ENCODE measurements at regions not wholly inside any gene's neighbourhood (a gene's known extent, or its start where the extent isn't known, plus 50 kb on each side); places are given as distances from the start of the nearest gene placed in this dataset.

DNA sequence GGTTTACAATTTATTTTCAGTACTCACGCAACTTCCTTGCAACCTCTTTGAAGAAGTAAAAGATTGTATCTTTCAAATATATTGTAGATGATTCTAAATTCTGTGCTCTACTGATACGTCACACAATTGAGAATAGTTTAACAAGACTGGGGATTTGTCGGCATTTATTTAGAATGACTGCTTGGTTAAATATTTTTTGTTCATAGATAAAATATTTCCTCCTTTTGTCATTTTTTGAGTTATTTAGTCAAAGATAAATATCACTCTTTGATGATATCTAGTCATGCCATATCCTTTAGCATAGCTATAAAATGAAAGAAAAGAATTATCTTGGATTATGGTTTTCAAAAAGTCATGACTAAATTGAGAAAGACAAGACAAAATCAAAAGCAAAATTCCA, 2747.8 kb downstream of the PCDH9 start:
- intact Hi-C loops (cut with micrococcal nuclease), result no loop called here

DNA sequence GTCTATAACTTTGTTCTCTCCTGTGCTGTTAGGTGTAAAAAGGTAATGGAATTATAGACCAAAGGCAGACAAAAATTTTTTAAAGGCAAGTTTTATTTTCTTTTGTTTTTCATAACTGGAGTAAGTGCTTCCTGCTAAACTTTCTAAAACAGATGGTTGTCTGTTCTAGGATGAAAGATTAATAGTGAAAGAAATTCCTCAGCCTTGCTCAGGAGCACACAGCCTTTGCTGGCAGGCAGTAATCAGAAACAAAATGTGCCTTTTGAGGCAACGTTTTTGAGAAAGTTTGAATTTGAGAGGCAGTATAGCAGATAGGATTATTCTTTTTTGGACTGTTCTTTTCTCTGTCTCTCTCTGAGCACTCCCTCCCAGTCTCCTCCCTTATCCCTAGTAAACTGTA, 2749.5 kb downstream of the PCDH9 start:
- ATAC-seq (no peak), DNase-seq (ENCODE audit: low read depth, low spot score) (no peak)
- no peak overlapping the region for H3K9ac ChIP-seq (ENCODE audit: low read length)
- no peak overlapping the region for H3K27ac ChIP-seq (ENCODE audit: low read depth, low read length)
- intact Hi-C loops (cut with micrococcal nuclease), result no loop called here
- no TSS peak for BruUV-seq (replicated peaks)
- H3K4me2 ChIP-seq (ENCODE audit: low read length), result no peak overlapping the region
- no peaks in the 10 kb centered on the region for H3K27me3 ChIP-seq (ENCODE audit: insufficient read depth, low read length)
- ChIA-PET RAD21 (ENCODE audit: low non-redundant PET in 1 of 2, low total read pairs in 2 of 2, uncharacterized antibody in 2 of 2, unreplicated experiment in 2 of 2) (no interaction called here), POLR2A (no interaction called here), CTCF (no interaction called here)
- no peak for TF ChIP-seq CEBPB (IDR thresholded peaks at IDR 0.05; ENCODE audit: low read depth)
- no peaks in the 10 kb centered on the region for H3K4me1 ChIP-seq (ENCODE audit: control insufficient read depth in 1 of 2, insufficient read depth in 2 of 2, low read length in 2 of 2)
- H3K9me2 ChIP-seq (ENCODE audit: insufficient read depth), result 0 out of 2 replicates have a peak, but pooled peaks cover 4% of the 10 kb centered on the region
- no peak overlapping the region for H2AFZ ChIP-seq (ENCODE audit: low read depth, low read length, poor library complexity, severe bottlenecking)
- no peaks in the 10 kb centered on the region for H3K36me3 ChIP-seq (ENCODE audit: control insufficient read depth in 1 of 2, insufficient read depth in 2 of 2, low read length in 2 of 2)
- no peaks in the 10 kb centered on the region for H3K79me2 ChIP-seq (ENCODE audit: insufficient read depth, low read length)
- H3K9me3 ChIP-seq (ENCODE audit: control insufficient read depth in 1 of 2, insufficient read depth in 1 of 2, low read depth in 1 of 2, low read length in 2 of 2), result no peaks in the 10 kb centered on the region
- H4K20me1 ChIP-seq (ENCODE audit: insufficient read depth), result no peaks in the 10 kb centered on the region
- H3K4me3 ChIP-seq (replicated peaks in 1 of 2; ENCODE audit: low read depth in 1 of 2, low read length in 2 of 2), result no peak overlapping the region

More for the DNA sequence above, 2747.8 kb downstream of the PCDH9 start:
- DNase-seq (ENCODE audit: low read depth, low spot score), result no peak
- Histone ChIP-seq H3K79me2 (ENCODE audit: insufficient read depth, low read length) (no peaks in the 10 kb centered on the region), H3K9ac (ENCODE audit: low read length) (no peak overlapping the region), H2AFZ (ENCODE audit: low read depth, low read length, poor library complexity, severe bottlenecking) (no peak overlapping the region), H4K20me1 (ENCODE audit: insufficient read depth) (no peaks in the 10 kb centered on the region), H3K9me2 (ENCODE audit: insufficient read depth) (no peaks in the 10 kb centered on the region), H3K9me3 (ENCODE audit: control insufficient read depth in 1 of 2, insufficient read depth in 1 of 2, low read depth in 1 of 2, low read length in 2 of 2) (no peaks in the 10 kb centered on the region), H3K4me1 (ENCODE audit: control insufficient read depth in 1 of 2, insufficient read depth in 2 of 2, low read length in 2 of 2) (no peaks in the 10 kb centered on the region), H3K27me3 (ENCODE audit: insufficient read depth, low read length) (no peaks in the 10 kb centered on the region), H3K27ac (ENCODE audit: low read depth, low read length) (no peak overlapping the region), H3K36me3 (ENCODE audit: control insufficient read depth in 1 of 2, insufficient read depth in 2 of 2, low read length in 2 of 2) (no peaks in the 10 kb centered on the region), H3K4me2 (ENCODE audit: low read length) (no peak overlapping the region), H3K4me3 (replicated peaks in 1 of 2; ENCODE audit: low read depth in 1 of 2, low read length in 2 of 2) (no peak overlapping the region)
- no TSS peak for BruUV-seq (replicated peaks)
- ATAC-seq, result no peak
- ChIA-PET CTCF (no interaction called here), RAD21 (ENCODE audit: low non-redundant PET in 1 of 2, low total read pairs in 2 of 2, uncharacterized antibody in 2 of 2, unreplicated experiment in 2 of 2) (no interaction called here), POLR2A (no interaction called here)
- no peak for TF ChIP-seq SRF (IDR thresholded peaks at IDR 0.05; ENCODE audit: low read depth)
- TF ChIP-seq, protein P1, sequence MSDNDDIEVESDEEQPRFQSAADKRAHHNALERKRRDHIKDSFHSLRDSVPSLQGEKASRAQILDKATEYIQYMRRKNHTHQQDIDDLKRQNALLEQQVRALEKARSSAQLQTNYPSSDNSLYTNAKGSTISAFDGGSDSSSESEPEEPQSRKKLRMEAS (IDR thresholded peaks at IDR 0.05), result no peak
- TF ChIP-seq SIN3A (IDR thresholded peaks at IDR 0.05; ENCODE audit: low read depth), result no peak
- no peak for TF ChIP-seq EZH2phosphoT487 (IDR thresholded peaks at IDR 0.05; ENCODE audit: borderline replicate concordance)
- TF ChIP-seq, protein P2, sequence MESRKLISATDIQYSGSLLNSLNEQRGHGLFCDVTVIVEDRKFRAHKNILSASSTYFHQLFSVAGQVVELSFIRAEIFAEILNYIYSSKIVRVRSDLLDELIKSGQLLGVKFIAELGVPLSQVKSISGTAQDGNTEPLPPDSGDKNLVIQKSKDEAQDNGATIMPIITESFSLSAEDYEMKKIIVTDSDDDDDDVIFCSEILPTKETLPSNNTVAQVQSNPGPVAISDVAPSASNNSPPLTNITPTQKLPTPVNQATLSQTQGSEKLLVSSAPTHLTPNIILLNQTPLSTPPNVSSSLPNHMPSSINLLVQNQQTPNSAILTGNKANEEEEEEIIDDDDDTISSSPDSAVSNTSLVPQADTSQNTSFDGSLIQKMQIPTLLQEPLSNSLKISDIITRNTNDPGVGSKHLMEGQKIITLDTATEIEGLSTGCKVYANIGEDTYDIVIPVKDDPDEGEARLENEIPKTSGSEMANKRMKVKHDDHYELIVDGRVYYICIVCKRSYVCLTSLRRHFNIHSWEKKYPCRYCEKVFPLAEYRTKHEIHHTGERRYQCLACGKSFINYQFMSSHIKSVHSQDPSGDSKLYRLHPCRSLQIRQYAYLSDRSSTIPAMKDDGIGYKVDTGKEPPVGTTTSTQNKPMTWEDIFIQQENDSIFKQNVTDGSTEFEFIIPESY (IDR thresholded peaks at IDR 0.05; ENCODE audit: extremely low read depth, insufficient replicate concordance, low read length), result no peak
- no peak for TF ChIP-seq EZH2 (IDR thresholded peaks at IDR 0.05)
- TF ChIP-seq POLR2A (IDR thresholded peaks at IDR 0.05; ENCODE audit: borderline replicate concordance, extremely low read depth, insufficient read depth, insufficient read length), result no peak

Measured in HCT116 (cell line).